A172 (cell line): ENCODE measurements at regions not wholly inside any gene's neighbourhood (a gene's known extent, or its start where the extent isn't known, plus 50 kb on each side); places are given as distances from the start of the nearest gene placed in this dataset.
"Not testable (repeated sequence)": the region's sequence is repeated elsewhere in the genome, so short reads cannot be mapped to it uniquely, and the experiment has no call there.

Experiments used
- DNase-seq: peaks from one replicate; pipeline ENCODE4 v3.0.0-alpha.2; 2015; ENCODE audit warnings: low spot score

GRCh38 chr2:150371044-150371818 is 116.2 kb downstream of the RND3 start:
- no peak for DNase-seq

GRCh38 chr2:150370561-150370960 is 116.9 kb downstream of the RND3 start:
- no peak for DNase-seq

GRCh38 chr2:150369862-150370261 is 117.6 kb downstream of the RND3 start:
- DNase-seq, result no peak

GRCh38 chr2:150358468-150358807 is 129.0 kb downstream of the RND3 start:
- no peak for DNase-seq

GRCh38 chr2:150357770-150358467 is 129.5 kb downstream of the RND3 start:
- DNase-seq, result no peak

GRCh38 chr2:150355440-150355839 is 132.0 kb downstream of the RND3 start:
- DNase-seq, result no peak

GRCh38 chr2:150353376-150353775 is 134.1 kb downstream of the RND3 start:
- DNase-seq, result no peak

GRCh38 chr2:150351922-150352321 is 135.5 kb downstream of the RND3 start:
- no peak for DNase-seq

GRCh38 chr2:150350500-150350899 is 137.0 kb downstream of the RND3 start:
- peak; percentile 34 for DNase-seq

GRCh38 chr2:150346806-150347205 is 140.7 kb downstream of the RND3 start:
- peak; percentile 26 for DNase-seq

- no peak for DNase-seq
Observed at GRCh38 chr2:150341982-150342680, 145.3 kb downstream of the RND3 start.

- no peak for DNase-seq
Observed at GRCh38 chr2:150339951-150340350, 147.5 kb downstream of the RND3 start.

- DNase-seq, result no peak
Observed at GRCh38 chr2:150339282-150339681, 148.2 kb downstream of the RND3 start.

- DNase-seq, result no peak
Observed at GRCh38 chr2:150335596-150335995, 151.9 kb downstream of the RND3 start.

GRCh38 chr2:150332383-150332782 is 155.1 kb downstream of the RND3 start:
- DNase-seq, result no peak

GRCh38 chr2:150327564-150328489 is 159.6 kb downstream of the RND3 start:
- no peak for DNase-seq

GRCh38 chr2:150325656-150326314 is 161.7 kb downstream of the RND3 start:
- peak; percentile 17 for DNase-seq

GRCh38 chr2:150323071-150323470 is 164.4 kb downstream of the RND3 start:
- not testable (repeated sequence) for DNase-seq

- no peak for DNase-seq
Observed at GRCh38 chr2:150320608-150321007, 166.9 kb downstream of the RND3 start.

- DNase-seq, result no peak
Observed at GRCh38 chr2:150319658-150320555, 167.6 kb downstream of the RND3 start.
